Activated naive CD8-positive, alpha-beta T cell (primary cell): ENCODE measurements at regions not wholly inside any gene's neighbourhood (a gene's known extent, or its start where the extent isn't known, plus 50 kb on each side); places are given as distances from the start of the nearest gene placed in this dataset.

Experiments
- H3K27ac Mint-ChIP-seq: one replicate; pipeline ENCODE4 v1.8.0; 2021; ENCODE audit warnings: mixed read lengths
- H3K27me3 Mint-ChIP-seq: one replicate; pipeline ENCODE4 v1.8.0; 2021; ENCODE audit warnings: mixed read lengths
- H3K36me3 Mint-ChIP-seq: one replicate; pipeline ENCODE4 v1.8.0; 2021; ENCODE audit warnings: mixed read lengths
- H3K4me1 Mint-ChIP-seq: one replicate; pipeline ENCODE4 v1.8.0; 2021; ENCODE audit warnings: low read depth, mixed read lengths
- H3K4me3 Mint-ChIP-seq: one replicate; pipeline ENCODE4 v1.8.0; 2021; ENCODE audit warnings: mild to moderate bottlenecking, mixed read lengths
- H3K9me3 Mint-ChIP-seq: one replicate; pipeline ENCODE4 v1.8.0; 2021; ENCODE audit warnings: low read depth, mixed read lengths

GRCh38 chr1:29506678-29507225 is 270.4 kb downstream of the PTPRU start:
- no peaks in the 10 kb centered on the region for H3K4me1 Mint-ChIP-seq
- peaks cover 31% of the 10 kb centered on the region for H3K27me3 Mint-ChIP-seq
- H3K36me3 Mint-ChIP-seq: no peaks in the 10 kb centered on the region
- H3K4me3 Mint-ChIP-seq: no peak overlapping the region
- no peak overlapping the region for H3K27ac Mint-ChIP-seq
- peaks cover 3% of the 10 kb centered on the region for H3K9me3 Mint-ChIP-seq

GRCh38 chr1:29505532-29506220 is 269.4 kb downstream of the PTPRU start:
- Mint-ChIP-seq H3K27ac (no peak overlapping the region), H3K4me1 (no peaks in the 10 kb centered on the region), H3K4me3 (no peak overlapping the region), H3K36me3 (no peaks in the 10 kb centered on the region), H3K9me3 (no peaks in the 10 kb centered on the region), H3K27me3 (peaks cover 30% of the 10 kb centered on the region)

- no peak overlapping the region for H3K4me3 Mint-ChIP-seq
- H3K27me3 Mint-ChIP-seq: peaks cover 30% of the 10 kb centered on the region
- H3K4me1 Mint-ChIP-seq: no peaks in the 10 kb centered on the region
- no peak overlapping the region for H3K27ac Mint-ChIP-seq
- no peaks in the 10 kb centered on the region for H3K36me3 Mint-ChIP-seq
- H3K9me3 Mint-ChIP-seq: no peaks in the 10 kb centered on the region
Measured at GRCh38 chr1:29504709-29505410, 268.5 kb downstream of the PTPRU start.

- Mint-ChIP-seq H3K4me1 (no peaks in the 10 kb centered on the region), H3K27me3 (peaks cover 30% of the 10 kb centered on the region), H3K36me3 (no peaks in the 10 kb centered on the region), H3K27ac (no peak overlapping the region), H3K9me3 (no peaks in the 10 kb centered on the region), H3K4me3 (no peak overlapping the region)
Measured at GRCh38 chr1:29504196-29504595, 267.9 kb downstream of the PTPRU start.

- Mint-ChIP-seq H3K4me3 (no peak overlapping the region), H3K27me3 (peaks cover 35% of the 10 kb centered on the region)
Measured at GRCh38 chr1:29502911-29503840, 266.9 kb downstream of the PTPRU start.

GRCh38 chr1:29502225-29502910 is 266.0 kb downstream of the PTPRU start:
- no peaks in the 10 kb centered on the region for H3K9me3 Mint-ChIP-seq
- H3K36me3 Mint-ChIP-seq: no peaks in the 10 kb centered on the region
- H3K27ac Mint-ChIP-seq: no peak overlapping the region
- peaks cover 30% of the 10 kb centered on the region for H3K27me3 Mint-ChIP-seq
- no peaks in the 10 kb centered on the region for H3K4me1 Mint-ChIP-seq
- no peak overlapping the region for H3K4me3 Mint-ChIP-seq

More at GRCh38 chr1:29502911-29503840, 266.9 kb downstream of the PTPRU start:
- Mint-ChIP-seq H3K9me3 (no peaks in the 10 kb centered on the region), H3K36me3 (no peaks in the 10 kb centered on the region), H3K4me1 (no peaks in the 10 kb centered on the region), H3K27ac (no peak overlapping the region)

GRCh38 chr1:29501227-29501976 is 265.1 kb downstream of the PTPRU start:
- Mint-ChIP-seq H3K27ac (no peak overlapping the region), H3K4me3 (no peak overlapping the region), H3K36me3 (no peaks in the 10 kb centered on the region), H3K27me3 (peaks cover 24% of the 10 kb centered on the region), H3K9me3 (no peaks in the 10 kb centered on the region), H3K4me1 (no peaks in the 10 kb centered on the region)

GRCh38 chr1:29500651-29501050 is 264.3 kb downstream of the PTPRU start:
- Mint-ChIP-seq H3K27me3 (peaks cover 22% of the 10 kb centered on the region), H3K27ac (no peak overlapping the region), H3K4me1 (no peaks in the 10 kb centered on the region), H3K4me3 (no peak overlapping the region), H3K36me3 (no peaks in the 10 kb centered on the region), H3K9me3 (no peaks in the 10 kb centered on the region)

GRCh38 chr1:29500041-29500440 is 263.7 kb downstream of the PTPRU start:
- H3K36me3 Mint-ChIP-seq: no peaks in the 10 kb centered on the region
- no peak overlapping the region for H3K27ac Mint-ChIP-seq
- no peaks in the 10 kb centered on the region for H3K4me1 Mint-ChIP-seq
- no peak overlapping the region for H3K4me3 Mint-ChIP-seq
- no peaks in the 10 kb centered on the region for H3K9me3 Mint-ChIP-seq
- peaks cover 22% of the 10 kb centered on the region for H3K27me3 Mint-ChIP-seq

- H3K27me3 Mint-ChIP-seq: peaks cover 18% of the 10 kb centered on the region
- H3K36me3 Mint-ChIP-seq: no peaks in the 10 kb centered on the region
- peaks cover 5% of the 10 kb centered on the region for H3K9me3 Mint-ChIP-seq
- H3K4me3 Mint-ChIP-seq: no peak overlapping the region
- no peak overlapping the region for H3K27ac Mint-ChIP-seq
- no peaks in the 10 kb centered on the region for H3K4me1 Mint-ChIP-seq
Measured at GRCh38 chr1:29499104-29499650, 262.9 kb downstream of the PTPRU start.

GRCh38 chr1:29498126-29499103 is 262.1 kb downstream of the PTPRU start:
- Mint-ChIP-seq H3K27ac (no peak overlapping the region), H3K4me3 (no peak overlapping the region), H3K27me3 (peaks cover 15% of the 10 kb centered on the region), H3K4me1 (no peaks in the 10 kb centered on the region), H3K9me3 (peaks cover 5% of the 10 kb centered on the region), H3K36me3 (no peaks in the 10 kb centered on the region)

- H3K27ac Mint-ChIP-seq: no peak overlapping the region
- no peaks in the 10 kb centered on the region for H3K4me1 Mint-ChIP-seq
- H3K27me3 Mint-ChIP-seq: peaks cover 9% of the 10 kb centered on the region
- no peak overlapping the region for H3K4me3 Mint-ChIP-seq
- peaks cover 5% of the 10 kb centered on the region for H3K9me3 Mint-ChIP-seq
- H3K36me3 Mint-ChIP-seq: no peaks in the 10 kb centered on the region
Measured at GRCh38 chr1:29497395-29498125, 261.2 kb downstream of the PTPRU start.
